ENCODE measurements at regions not wholly inside any gene's neighbourhood (a gene's known extent, or its start where the extent isn't known, plus 50 kb on each side); places are given as distances from the start of the nearest gene placed in this dataset.

- DNase-seq, result no peak
- H2AFZ ChIP-seq, result no peak overlapping the region
- H3K27ac ChIP-seq, result no peak overlapping the region
- no peaks in the 10 kb centered on the region for H3K27me3 ChIP-seq (ENCODE audit: insufficient read depth, low read depth)
- no peaks in the 10 kb centered on the region for H4K20me1 ChIP-seq (ENCODE audit: insufficient read depth)
- no TSS peak for BruUV-seq (replicated peaks)
- no peak overlapping the region for H3K4me2 ChIP-seq
- H3K4me1 ChIP-seq (replicated peaks; ENCODE audit: insufficient read depth), result no peaks in the 10 kb centered on the region
- H3K79me2 ChIP-seq (ENCODE audit: low read depth), result no peaks in the 10 kb centered on the region
- CTCF ChIA-PET, result no interaction called here
- H3K4me3 ChIP-seq, result no peak overlapping the region
- H3K36me3 ChIP-seq (ENCODE audit: low read depth), result no peaks in the 10 kb centered on the region
- H3K9me2 ChIP-seq (ENCODE audit: insufficient read depth), result no peaks in the 10 kb centered on the region
- H3K9me3 ChIP-seq (ENCODE audit: insufficient read depth, low read depth), result no peaks in the 10 kb centered on the region
- POLR2A ChIA-PET (ENCODE audit: unreplicated experiment), result no interaction called here
- intact Hi-C loops (cut with micrococcal nuclease; ENCODE audit: unreplicated experiment), result no loop called here
- no peaks in the 10 kb centered on the region for H3F3A ChIP-seq (ENCODE audit: insufficient read depth, low read depth)
- TF ChIP-seq EZH2 (IDR thresholded peaks at IDR 0.05; ENCODE audit: low read depth) (no peak), CTCF (conservative IDR thresholded peaks at IDR 0.05) (no peak)
Measured at GRCh38 chr4:83708500-83709175, 172.7 kb downstream of the GPAT3 start.

- no peak overlapping the region for H3K4me3 ChIP-seq
- no peak overlapping the region for H3K4me2 ChIP-seq
- H3K9me3 ChIP-seq (ENCODE audit: insufficient read depth, low read depth), result no peaks in the 10 kb centered on the region
- no peaks in the 10 kb centered on the region for H3K27me3 ChIP-seq (ENCODE audit: insufficient read depth, low read depth)
- POLR2A ChIA-PET (ENCODE audit: unreplicated experiment), result no interaction called here
- no peak for DNase-seq
- no peaks in the 10 kb centered on the region for H3K79me2 ChIP-seq (ENCODE audit: low read depth)
- no peaks in the 10 kb centered on the region for H3K9me2 ChIP-seq (ENCODE audit: insufficient read depth)
- no peaks in the 10 kb centered on the region for H3K36me3 ChIP-seq (ENCODE audit: low read depth)
- CTCF ChIA-PET, result no interaction called here
- BruUV-seq (replicated peaks), result no TSS peak
- H2AFZ ChIP-seq, result no peak overlapping the region
- H4K20me1 ChIP-seq (ENCODE audit: insufficient read depth), result no peaks in the 10 kb centered on the region
- no peaks in the 10 kb centered on the region for H3F3A ChIP-seq (ENCODE audit: insufficient read depth, low read depth)
- TF ChIP-seq EZH2 (IDR thresholded peaks at IDR 0.05; ENCODE audit: low read depth) (no peak), CTCF (conservative IDR thresholded peaks at IDR 0.05) (no peak)
- intact Hi-C loops (cut with micrococcal nuclease; ENCODE audit: unreplicated experiment), result no loop called here
- no peaks in the 10 kb centered on the region for H3K4me1 ChIP-seq (replicated peaks; ENCODE audit: insufficient read depth)
- no peak overlapping the region for H3K27ac ChIP-seq
Measured at GRCh38 chr4:83704786-83705185, 168.9 kb downstream of the GPAT3 start.

- Histone ChIP-seq H2AFZ (no peak overlapping the region), H3K4me2 (no peak overlapping the region), H3F3A (ENCODE audit: insufficient read depth, low read depth) (no peaks in the 10 kb centered on the region), H3K9me2 (ENCODE audit: insufficient read depth) (no peaks in the 10 kb centered on the region), H3K27ac (no peak overlapping the region), H3K4me1 (replicated peaks; ENCODE audit: insufficient read depth) (no peaks in the 10 kb centered on the region), H4K20me1 (ENCODE audit: insufficient read depth) (no peaks in the 10 kb centered on the region), H3K27me3 (ENCODE audit: insufficient read depth, low read depth) (no peaks in the 10 kb centered on the region), H3K9me3 (ENCODE audit: insufficient read depth, low read depth) (no peaks in the 10 kb centered on the region), H3K36me3 (ENCODE audit: low read depth) (no peaks in the 10 kb centered on the region), H3K4me3 (no peak overlapping the region), H3K79me2 (ENCODE audit: low read depth) (no peaks in the 10 kb centered on the region)
- TF ChIP-seq EZH2 (IDR thresholded peaks at IDR 0.05; ENCODE audit: low read depth) (no peak), CTCF (conservative IDR thresholded peaks at IDR 0.05) (no peak)
- no peak for DNase-seq
- CTCF ChIA-PET, result no interaction called here
- POLR2A ChIA-PET (ENCODE audit: unreplicated experiment), result no interaction called here
- no TSS peak for BruUV-seq (replicated peaks)
- intact Hi-C loops (cut with micrococcal nuclease; ENCODE audit: unreplicated experiment), result no loop called here
Measured at GRCh38 chr4:83703752-83704151, 167.8 kb downstream of the GPAT3 start.
